ENCODE measurements at regions not wholly inside any gene's neighbourhood (a gene's known extent, or its start where the extent isn't known, plus 50 kb on each side); places are given as distances from the start of the nearest gene placed in this dataset.

DNA sequence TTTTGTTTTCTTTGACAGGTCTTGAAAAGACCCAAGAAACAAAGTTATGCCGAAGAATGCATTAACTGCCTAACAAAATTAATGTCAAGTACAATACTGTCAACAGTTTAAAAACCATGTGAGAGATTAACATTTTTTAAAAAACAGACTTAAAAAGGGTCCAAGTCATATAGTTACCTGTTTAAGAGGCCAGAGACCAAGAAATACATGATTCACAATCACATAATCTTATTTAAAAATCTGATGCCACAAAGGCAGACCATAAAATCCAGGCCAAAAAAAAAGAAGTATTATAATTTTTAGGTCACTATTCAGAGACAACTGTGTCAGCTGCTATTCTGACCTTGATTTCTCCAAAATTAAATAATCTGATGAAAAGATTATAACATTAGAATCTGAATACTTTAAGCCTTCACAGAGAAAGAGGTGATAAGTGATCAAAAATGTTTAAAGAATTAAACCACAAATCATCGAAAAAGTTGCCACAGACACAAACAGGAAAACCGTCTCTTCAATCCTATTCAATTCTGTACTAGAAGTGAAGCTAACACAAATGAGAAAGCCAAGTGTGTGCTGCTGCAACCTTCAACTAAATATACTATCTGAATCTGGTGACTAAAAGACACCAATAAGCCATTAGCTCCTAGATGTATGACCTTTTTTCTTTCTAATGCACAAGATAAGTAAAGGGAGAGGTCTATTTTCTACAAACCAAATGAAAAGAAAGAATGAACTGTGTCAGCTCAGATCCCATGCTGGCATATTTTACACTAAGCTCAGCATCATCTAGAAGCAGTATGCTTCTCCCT is 286.0 kb downstream of the ZEB2 start:
- ChIA-PET CTCF (no interaction called here), POLR2A (no interaction called here)
- Histone ChIP-seq H3K27ac (ENCODE audit: extremely low read depth, low read depth, low read length) (no peak overlapping the region), H3K36me3 (ENCODE audit: control insufficient read depth in 2 of 2, insufficient read depth in 1 of 2, low read length in 2 of 2) (no peaks in the 10 kb centered on the region), H3K9me3 (ENCODE audit: control insufficient read depth, insufficient read depth, low read depth, low read length) (no peaks in the 10 kb centered on the region), H3K4me1 (ENCODE audit: control insufficient read depth, insufficient read depth, low read length) (no peaks in the 10 kb centered on the region), H3K4me3 (ENCODE audit: low read depth, low read length) (no peak overlapping the region)
- no peak for TF ChIP-seq ZNF211 (tag by site-specific recombination; IDR thresholded peaks at IDR 0.05; ENCODE audit: low read depth)
- TF ChIP-seq GFI1B (tag by site-specific recombination; IDR thresholded peaks at IDR 0.05) = no peak
- TF ChIP-seq, protein P1, sequence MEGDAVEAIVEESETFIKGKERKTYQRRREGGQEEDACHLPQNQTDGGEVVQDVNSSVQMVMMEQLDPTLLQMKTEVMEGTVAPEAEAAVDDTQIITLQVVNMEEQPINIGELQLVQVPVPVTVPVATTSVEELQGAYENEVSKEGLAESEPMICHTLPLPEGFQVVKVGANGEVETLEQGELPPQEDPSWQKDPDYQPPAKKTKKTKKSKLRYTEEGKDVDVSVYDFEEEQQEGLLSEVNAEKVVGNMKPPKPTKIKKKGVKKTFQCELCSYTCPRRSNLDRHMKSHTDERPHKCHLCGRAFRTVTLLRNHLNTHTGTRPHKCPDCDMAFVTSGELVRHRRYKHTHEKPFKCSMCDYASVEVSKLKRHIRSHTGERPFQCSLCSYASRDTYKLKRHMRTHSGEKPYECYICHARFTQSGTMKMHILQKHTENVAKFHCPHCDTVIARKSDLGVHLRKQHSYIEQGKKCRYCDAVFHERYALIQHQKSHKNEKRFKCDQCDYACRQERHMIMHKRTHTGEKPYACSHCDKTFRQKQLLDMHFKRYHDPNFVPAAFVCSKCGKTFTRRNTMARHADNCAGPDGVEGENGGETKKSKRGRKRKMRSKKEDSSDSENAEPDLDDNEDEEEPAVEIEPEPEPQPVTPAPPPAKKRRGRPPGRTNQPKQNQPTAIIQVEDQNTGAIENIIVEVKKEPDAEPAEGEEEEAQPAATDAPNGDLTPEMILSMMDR (tag by site-specific recombination; IDR thresholded peaks at IDR 0.05) = no peak
- TF ChIP-seq ZNF174 (tag by site-specific recombination; IDR thresholded peaks at IDR 0.05) = no peak
- TF ChIP-seq ZXDB (tag by site-specific recombination; IDR thresholded peaks at IDR 0.05) = no peak
- no peak for TF ChIP-seq ZNF2 (tag by site-specific recombination; IDR thresholded peaks at IDR 0.05)
- no peak for TF ChIP-seq ZNF777 (tag by site-specific recombination; IDR thresholded peaks at IDR 0.05; ENCODE audit: borderline replicate concordance)

DNA sequence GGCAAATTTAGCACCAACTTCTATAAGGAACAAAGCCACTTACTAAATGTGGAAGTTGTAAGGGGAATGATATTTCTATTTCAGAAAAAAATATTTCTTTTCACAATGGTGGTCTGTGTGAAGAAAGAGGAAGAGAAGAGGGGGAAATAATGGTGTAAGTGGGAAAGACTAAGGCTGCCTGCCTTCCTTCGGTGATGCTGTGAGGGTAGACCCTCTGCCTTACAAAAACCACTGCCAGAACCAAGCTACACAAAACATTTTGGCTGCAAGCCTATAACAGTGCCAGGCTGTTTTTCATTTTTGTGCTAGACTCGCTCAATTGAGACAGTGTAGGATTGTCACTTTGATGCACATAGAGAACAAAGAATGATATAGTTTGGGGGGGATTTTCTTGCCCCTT is 286.6 kb downstream of the ZEB2 start:
- Histone ChIP-seq H3K36me3 (ENCODE audit: control insufficient read depth in 2 of 2, insufficient read depth in 1 of 2, low read length in 2 of 2) (no peaks in the 10 kb centered on the region), H3K4me1 (ENCODE audit: control insufficient read depth, insufficient read depth, low read length) (no peaks in the 10 kb centered on the region), H3K9me3 (ENCODE audit: control insufficient read depth, insufficient read depth, low read depth, low read length) (no peaks in the 10 kb centered on the region), H3K4me3 (ENCODE audit: low read depth, low read length) (no peak overlapping the region), H3K27ac (ENCODE audit: extremely low read depth, low read depth, low read length) (no peak overlapping the region)
- ChIA-PET CTCF (no interaction called here), POLR2A (no interaction called here)
- no peak for TF ChIP-seq KLF16 (tag by site-specific recombination; IDR thresholded peaks at IDR 0.05)
- TF ChIP-seq, protein P2, sequence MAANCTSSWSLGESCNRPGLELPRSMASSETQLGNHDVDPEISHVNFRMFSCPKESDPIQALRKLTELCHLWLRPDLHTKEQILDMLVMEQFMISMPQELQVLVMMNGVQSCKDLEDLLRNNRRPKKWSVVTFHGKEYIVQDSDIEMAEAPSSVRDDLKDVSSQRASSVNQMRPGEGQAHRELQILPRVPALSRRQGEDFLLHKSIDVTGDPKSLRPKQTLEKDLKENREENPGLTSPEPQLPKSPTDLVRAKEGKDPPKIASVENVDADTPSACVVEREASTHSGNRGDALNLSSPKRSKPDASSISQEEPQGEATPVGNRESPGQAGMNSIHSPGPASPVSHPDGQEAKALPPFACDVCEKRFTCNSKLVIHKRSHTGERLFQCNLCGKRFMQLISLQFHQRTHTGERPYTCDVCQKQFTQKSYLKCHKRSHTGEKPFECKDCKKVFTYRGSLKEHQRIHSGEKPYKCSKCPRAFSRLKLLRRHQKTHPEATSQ (tag by site-specific recombination; IDR thresholded peaks at IDR 0.05) = no peak
- TF ChIP-seq ZNF596 (tag by site-specific recombination; IDR thresholded peaks at IDR 0.05) = no peak
- no peak for TF ChIP-seq ZNF112 (tag by site-specific recombination; IDR thresholded peaks at IDR 0.05)
- TF ChIP-seq, protein P3, sequence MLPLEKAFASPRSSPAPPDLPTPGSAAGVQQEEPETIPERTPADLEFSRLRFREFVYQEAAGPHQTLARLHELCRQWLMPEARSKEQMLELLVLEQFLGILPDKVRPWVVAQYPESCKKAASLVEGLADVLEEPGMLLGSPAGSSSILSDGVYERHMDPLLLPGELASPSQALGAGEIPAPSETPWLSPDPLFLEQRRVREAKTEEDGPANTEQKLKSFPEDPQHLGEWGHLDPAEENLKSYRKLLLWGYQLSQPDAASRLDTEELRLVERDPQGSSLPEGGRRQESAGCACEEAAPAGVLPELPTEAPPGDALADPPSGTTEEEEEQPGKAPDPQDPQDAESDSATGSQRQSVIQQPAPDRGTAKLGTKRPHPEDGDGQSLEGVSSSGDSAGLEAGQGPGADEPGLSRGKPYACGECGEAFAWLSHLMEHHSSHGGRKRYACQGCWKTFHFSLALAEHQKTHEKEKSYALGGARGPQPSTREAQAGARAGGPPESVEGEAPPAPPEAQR (tag by site-specific recombination; IDR thresholded peaks at IDR 0.05) = no peak
- no peak for TF ChIP-seq GLIS2 (tag by site-specific recombination; IDR thresholded peaks at IDR 0.05)
- TF ChIP-seq ZNF777 (tag by site-specific recombination; IDR thresholded peaks at IDR 0.05; ENCODE audit: borderline replicate concordance) = no peak
- TF ChIP-seq, protein P4, sequence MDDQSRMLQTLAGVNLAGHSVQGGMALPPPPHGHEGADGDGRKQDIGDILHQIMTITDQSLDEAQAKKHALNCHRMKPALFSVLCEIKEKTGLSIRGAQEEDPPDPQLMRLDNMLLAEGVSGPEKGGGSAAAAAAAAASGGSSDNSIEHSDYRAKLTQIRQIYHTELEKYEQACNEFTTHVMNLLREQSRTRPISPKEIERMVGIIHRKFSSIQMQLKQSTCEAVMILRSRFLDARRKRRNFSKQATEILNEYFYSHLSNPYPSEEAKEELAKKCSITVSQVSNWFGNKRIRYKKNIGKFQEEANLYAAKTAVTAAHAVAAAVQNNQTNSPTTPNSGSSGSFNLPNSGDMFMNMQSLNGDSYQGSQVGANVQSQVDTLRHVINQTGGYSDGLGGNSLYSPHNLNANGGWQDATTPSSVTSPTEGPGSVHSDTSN (CRISPR knock-in tag; IDR thresholded peaks at IDR 0.05) = no peak
- TF ChIP-seq, protein P5, sequence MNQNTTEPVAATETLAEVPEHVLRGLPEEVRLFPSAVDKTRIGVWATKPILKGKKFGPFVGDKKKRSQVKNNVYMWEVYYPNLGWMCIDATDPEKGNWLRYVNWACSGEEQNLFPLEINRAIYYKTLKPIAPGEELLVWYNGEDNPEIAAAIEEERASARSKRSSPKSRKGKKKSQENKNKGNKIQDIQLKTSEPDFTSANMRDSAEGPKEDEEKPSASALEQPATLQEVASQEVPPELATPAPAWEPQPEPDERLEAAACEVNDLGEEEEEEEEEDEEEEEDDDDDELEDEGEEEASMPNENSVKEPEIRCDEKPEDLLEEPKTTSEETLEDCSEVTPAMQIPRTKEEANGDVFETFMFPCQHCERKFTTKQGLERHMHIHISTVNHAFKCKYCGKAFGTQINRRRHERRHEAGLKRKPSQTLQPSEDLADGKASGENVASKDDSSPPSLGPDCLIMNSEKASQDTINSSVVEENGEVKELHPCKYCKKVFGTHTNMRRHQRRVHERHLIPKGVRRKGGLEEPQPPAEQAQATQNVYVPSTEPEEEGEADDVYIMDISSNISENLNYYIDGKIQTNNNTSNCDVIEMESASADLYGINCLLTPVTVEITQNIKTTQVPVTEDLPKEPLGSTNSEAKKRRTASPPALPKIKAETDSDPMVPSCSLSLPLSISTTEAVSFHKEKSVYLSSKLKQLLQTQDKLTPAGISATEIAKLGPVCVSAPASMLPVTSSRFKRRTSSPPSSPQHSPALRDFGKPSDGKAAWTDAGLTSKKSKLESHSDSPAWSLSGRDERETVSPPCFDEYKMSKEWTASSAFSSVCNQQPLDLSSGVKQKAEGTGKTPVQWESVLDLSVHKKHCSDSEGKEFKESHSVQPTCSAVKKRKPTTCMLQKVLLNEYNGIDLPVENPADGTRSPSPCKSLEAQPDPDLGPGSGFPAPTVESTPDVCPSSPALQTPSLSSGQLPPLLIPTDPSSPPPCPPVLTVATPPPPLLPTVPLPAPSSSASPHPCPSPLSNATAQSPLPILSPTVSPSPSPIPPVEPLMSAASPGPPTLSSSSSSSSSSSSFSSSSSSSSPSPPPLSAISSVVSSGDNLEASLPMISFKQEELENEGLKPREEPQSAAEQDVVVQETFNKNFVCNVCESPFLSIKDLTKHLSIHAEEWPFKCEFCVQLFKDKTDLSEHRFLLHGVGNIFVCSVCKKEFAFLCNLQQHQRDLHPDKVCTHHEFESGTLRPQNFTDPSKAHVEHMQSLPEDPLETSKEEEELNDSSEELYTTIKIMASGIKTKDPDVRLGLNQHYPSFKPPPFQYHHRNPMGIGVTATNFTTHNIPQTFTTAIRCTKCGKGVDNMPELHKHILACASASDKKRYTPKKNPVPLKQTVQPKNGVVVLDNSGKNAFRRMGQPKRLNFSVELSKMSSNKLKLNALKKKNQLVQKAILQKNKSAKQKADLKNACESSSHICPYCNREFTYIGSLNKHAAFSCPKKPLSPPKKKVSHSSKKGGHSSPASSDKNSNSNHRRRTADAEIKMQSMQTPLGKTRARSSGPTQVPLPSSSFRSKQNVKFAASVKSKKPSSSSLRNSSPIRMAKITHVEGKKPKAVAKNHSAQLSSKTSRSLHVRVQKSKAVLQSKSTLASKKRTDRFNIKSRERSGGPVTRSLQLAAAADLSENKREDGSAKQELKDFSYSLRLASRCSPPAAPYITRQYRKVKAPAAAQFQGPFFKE (tag by site-specific recombination; IDR thresholded peaks at IDR 0.05; ENCODE audit: borderline replicate concordance) = no peak
- TF ChIP-seq ZNF184 (tag by site-specific recombination; IDR thresholded peaks at IDR 0.05) = no peak
- TF ChIP-seq SALL2 (tag by site-specific recombination; IDR thresholded peaks at IDR 0.05; ENCODE audit: borderline replicate concordance) = no peak
- no peak for TF ChIP-seq ZNF133 (tag by site-specific recombination; IDR thresholded peaks at IDR 0.05)
